ENCODE measurements at regions not wholly inside any gene's neighbourhood (a gene's known extent, or its start where the extent isn't known, plus 50 kb on each side); places are given as distances from the start of the nearest gene placed in this dataset.

DNA sequence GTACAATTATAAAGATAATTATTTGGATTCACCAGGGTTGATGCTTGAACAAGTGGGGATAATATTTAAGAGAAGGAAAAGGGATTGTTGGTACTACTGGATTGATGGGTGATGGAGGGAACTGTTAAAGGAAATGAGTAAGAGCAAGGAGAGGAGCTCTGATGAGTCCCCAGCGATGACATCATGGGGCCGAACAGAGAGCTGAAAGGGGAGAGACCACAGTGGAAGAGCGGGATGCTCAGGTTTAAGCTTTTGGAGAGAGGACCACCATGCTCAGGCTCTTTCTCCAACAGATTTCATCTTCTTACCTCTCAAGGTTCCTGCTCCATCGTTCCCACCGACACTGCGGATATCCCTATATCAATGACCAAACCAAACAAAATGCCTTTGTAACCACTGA, 568.7 kb downstream of the ETS1 start:
- intact Hi-C loops (cut with DNase I, micrococcal nuclease): no loop called here
- Mint-ChIP-seq H3K27me3 (peaks cover 3% of the 10 kb centered on the region), H3K36me3 (ENCODE audit: low read depth) (no peaks in the 10 kb centered on the region), H3K27ac (no peak overlapping the region), H3K4me3 (no peak overlapping the region), H3K4me1 (peaks cover 7% of the 10 kb centered on the region), H3K9me3 (ENCODE audit: low read depth) (no peaks in the 10 kb centered on the region)
- DNase-seq (no peak), ATAC-seq (no peak)
- CTCF ChIA-PET: interaction anchor here (0.9 to 1.5 kb wide), 2 partner anchors 8 to 174 kb away, joined by 4 read pairs; no protein-coding TSS in a partner anchor
- POLR2A ChIA-PET: interaction anchor here (0.6 kb wide), 1 partner anchor 304 kb away, joined by 3 read pairs; no protein-coding TSS in a partner anchor

DNA sequence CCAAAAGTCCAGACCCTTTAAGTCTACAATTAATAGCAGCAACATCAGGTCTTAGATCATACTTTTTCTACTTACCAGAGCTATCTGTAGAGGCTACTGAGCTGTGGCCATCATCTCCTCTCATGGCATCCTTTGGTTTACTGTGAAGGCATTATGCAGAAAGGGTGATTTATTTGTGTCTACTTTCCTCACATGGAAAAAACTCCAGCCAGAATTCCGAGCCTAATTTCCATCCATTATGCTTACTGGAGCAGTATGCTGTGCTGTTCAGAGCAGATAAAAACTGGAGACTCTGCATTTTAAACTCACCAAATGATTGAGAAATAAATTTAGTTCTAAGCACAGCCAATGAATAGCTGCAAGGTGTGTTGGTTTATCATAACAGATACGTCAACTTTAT, 581.8 kb downstream of the ETS1 start:
- DNase-seq: no peak
- no peak for ATAC-seq
- Mint-ChIP-seq H3K27ac (no peak overlapping the region), H3K27me3 (peaks cover 23% of the 10 kb centered on the region), H3K4me3 (no peak overlapping the region), H3K36me3 (ENCODE audit: low read depth) (peaks cover 4% of the 10 kb centered on the region), H3K9me3 (ENCODE audit: low read depth) (peaks cover 19% of the 10 kb centered on the region), H3K4me1 (no peaks in the 10 kb centered on the region)
- intact Hi-C loops (cut with DNase I, micrococcal nuclease): no loop called here
- POLR2A ChIA-PET: no interaction called here
- CTCF ChIA-PET: interaction anchor here (0.8 kb wide), 2 partner anchors 89 to 364 kb away, joined by 3 to 4 read pairs; no protein-coding TSS in a partner anchor

DNA sequence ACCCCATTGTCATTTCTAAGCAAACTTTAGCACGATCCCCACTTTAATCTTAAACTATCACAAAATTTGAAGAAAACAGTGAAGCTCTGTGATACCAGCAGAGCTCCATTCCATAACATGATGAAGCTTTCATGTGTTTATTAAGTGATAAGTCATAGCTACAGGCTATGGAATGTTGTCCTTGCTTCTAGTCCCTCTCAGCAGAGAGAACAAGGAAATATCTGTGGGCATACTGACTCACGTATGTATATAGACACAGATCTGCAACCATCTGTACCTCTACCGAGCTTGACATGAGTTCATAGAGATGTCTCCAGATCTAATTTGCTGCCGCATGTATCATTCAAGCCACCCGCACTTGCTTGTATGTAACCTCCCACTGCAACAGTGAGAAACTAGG, 588.9 kb downstream of the ETS1 start:
- no peak overlapping the region for H3K27ac Mint-ChIP-seq
- CTCF ChIA-PET: no interaction called here
- ATAC-seq (no peak), DNase-seq (no peak)
- no peaks in the 10 kb centered on the region for H3K36me3 Mint-ChIP-seq (ENCODE audit: low read depth)
- H3K9me3 Mint-ChIP-seq (ENCODE audit: low read depth): no peaks in the 10 kb centered on the region
- H3K27me3 Mint-ChIP-seq: peaks cover 16% of the 10 kb centered on the region
- no peak overlapping the region for H3K4me3 Mint-ChIP-seq
- intact Hi-C loops (cut with DNase I, micrococcal nuclease): loop anchor here in 1 of 2 experiments (10.0 kb wide), 1 partner anchor 154 kb away; no protein-coding TSS in a partner anchor
- POLR2A ChIA-PET: no interaction called here
- H3K4me1 Mint-ChIP-seq: no peaks in the 10 kb centered on the region

DNA sequence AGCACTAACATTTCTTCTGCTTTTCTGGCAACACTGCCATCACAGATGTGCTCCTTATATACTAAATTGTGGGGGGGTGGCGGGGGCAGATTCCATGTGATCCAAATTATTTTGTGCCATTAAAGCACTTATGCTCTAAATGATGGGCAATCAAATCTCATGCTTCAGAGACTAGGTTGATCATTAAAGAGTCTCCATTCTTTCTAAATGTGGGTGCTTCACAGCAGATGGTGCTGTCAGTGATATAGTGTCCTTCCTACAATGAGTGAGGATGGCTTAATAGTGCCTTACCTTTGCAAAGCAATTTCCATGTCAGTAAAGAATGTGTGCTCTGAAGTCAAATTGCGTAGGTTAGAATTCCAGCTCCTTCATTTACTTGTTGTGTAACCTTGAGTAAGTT, 589.8 kb downstream of the ETS1 start:
- no peaks in the 10 kb centered on the region for H3K36me3 Mint-ChIP-seq (ENCODE audit: low read depth)
- no peak for DNase-seq
- H3K9me3 Mint-ChIP-seq (ENCODE audit: low read depth): no peaks in the 10 kb centered on the region
- H3K27ac Mint-ChIP-seq: no peak overlapping the region
- CTCF ChIA-PET: no interaction called here
- H3K4me3 Mint-ChIP-seq: no peak overlapping the region
- intact Hi-C loops (cut with DNase I, micrococcal nuclease): loop anchor here in 1 of 2 experiments (10.0 kb wide), 1 partner anchor 153 kb away; no protein-coding TSS in a partner anchor
- H3K27me3 Mint-ChIP-seq: peaks cover 16% of the 10 kb centered on the region
- H3K4me1 Mint-ChIP-seq: no peaks in the 10 kb centered on the region
- no peak for ATAC-seq
- POLR2A ChIA-PET: interaction anchor here (0.5 to 0.7 kb wide), 2 partner anchors 613 to 1446 kb away, joined by 3 to 4 read pairs; no protein-coding TSS in a partner anchor

DNA sequence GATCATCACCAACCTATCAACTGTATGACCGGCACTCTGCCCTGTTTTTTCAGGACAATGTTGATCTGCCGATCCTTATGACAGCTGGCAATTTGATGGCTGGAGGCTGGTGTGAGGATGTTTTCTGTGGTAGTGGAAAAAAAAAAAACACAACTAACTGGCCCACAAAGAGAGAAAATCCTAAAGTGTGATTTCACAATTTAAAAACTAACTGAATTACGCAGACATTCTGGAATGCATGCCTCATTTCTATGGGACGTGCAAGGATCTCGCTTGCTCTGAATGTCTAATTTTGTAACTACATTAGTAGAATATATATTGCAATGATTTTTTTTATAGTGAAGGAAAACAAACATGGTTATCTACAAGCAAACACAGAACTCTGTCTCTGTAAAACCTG, 590.5 kb downstream of the ETS1 start:
- Mint-ChIP-seq H3K9me3 (ENCODE audit: low read depth) (no peaks in the 10 kb centered on the region), H3K4me3 (no peak overlapping the region), H3K4me1 (no peaks in the 10 kb centered on the region), H3K36me3 (ENCODE audit: low read depth) (no peaks in the 10 kb centered on the region), H3K27ac (no peak overlapping the region), H3K27me3 (peaks cover 15% of the 10 kb centered on the region)
- intact Hi-C loops (cut with DNase I, micrococcal nuclease): loop anchor here in 1 of 2 experiments (10.0 kb wide), 1 partner anchor 152 kb away; no protein-coding TSS in a partner anchor
- ChIA-PET POLR2A (interaction anchor here (0.7 kb wide), 1 partner anchor 1445 kb away, joined by 4 read pairs; no protein-coding TSS in a partner anchor), CTCF (no interaction called here)
- DNase-seq (no peak), ATAC-seq (no peak)

DNA sequence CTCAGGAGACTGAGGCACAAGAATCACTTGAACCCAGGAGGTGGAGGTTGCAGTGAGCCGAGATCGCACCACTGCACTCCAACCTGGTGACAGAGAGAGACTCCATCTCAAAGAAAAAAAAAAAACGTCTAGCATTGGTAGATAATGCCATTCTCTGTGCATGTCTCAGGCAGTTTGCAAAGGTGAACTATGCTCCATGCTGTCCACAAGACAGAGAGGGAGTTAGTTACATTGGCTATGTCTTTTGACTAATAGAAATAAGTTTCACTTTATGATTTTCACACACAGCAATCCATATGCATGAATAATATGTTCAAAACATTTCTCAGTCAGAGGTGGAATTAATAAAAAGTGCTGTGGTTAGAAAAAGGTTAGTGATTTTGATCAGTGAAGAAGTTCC, 591.4 kb downstream of the ETS1 start:
- CTCF ChIA-PET: no interaction called here
- no peaks in the 10 kb centered on the region for H3K36me3 Mint-ChIP-seq (ENCODE audit: low read depth)
- H3K9me3 Mint-ChIP-seq (ENCODE audit: low read depth): no peaks in the 10 kb centered on the region
- no peak overlapping the region for H3K4me3 Mint-ChIP-seq
- peaks cover 15% of the 10 kb centered on the region for H3K27me3 Mint-ChIP-seq
- ATAC-seq (no peak), DNase-seq (no peak)
- no peak overlapping the region for H3K27ac Mint-ChIP-seq
- intact Hi-C loops (cut with DNase I, micrococcal nuclease): loop anchor here in 1 of 2 experiments (10.0 kb wide), 1 partner anchor 151 kb away; no protein-coding TSS in a partner anchor
- H3K4me1 Mint-ChIP-seq: no peaks in the 10 kb centered on the region
- POLR2A ChIA-PET: no interaction called here

DNA sequence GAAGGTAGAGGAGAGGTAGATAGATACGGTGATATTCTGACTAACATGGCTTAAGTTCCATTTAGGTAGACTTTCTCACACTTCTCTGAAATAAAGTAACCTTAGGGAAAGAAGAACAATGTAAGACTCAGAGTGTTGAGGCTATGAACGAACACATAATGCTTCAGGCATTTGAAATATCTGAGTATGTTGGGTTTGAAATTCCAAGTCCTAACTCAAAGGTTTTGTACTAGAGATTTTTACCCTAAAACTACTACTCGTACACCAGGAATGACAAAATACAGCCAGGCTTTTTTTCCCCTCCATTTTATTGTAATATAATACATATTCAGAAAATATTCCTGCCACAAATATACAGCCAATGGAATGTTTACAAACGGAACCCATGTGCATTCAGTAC, 592.6 kb downstream of the ETS1 start:
- intact Hi-C loops (cut with DNase I, micrococcal nuclease): loop anchor here in 1 of 2 experiments (10.0 kb wide), 1 partner anchor 150 kb away; no protein-coding TSS in a partner anchor
- POLR2A ChIA-PET: no interaction called here
- no peaks in the 10 kb centered on the region for H3K4me1 Mint-ChIP-seq

DNA sequence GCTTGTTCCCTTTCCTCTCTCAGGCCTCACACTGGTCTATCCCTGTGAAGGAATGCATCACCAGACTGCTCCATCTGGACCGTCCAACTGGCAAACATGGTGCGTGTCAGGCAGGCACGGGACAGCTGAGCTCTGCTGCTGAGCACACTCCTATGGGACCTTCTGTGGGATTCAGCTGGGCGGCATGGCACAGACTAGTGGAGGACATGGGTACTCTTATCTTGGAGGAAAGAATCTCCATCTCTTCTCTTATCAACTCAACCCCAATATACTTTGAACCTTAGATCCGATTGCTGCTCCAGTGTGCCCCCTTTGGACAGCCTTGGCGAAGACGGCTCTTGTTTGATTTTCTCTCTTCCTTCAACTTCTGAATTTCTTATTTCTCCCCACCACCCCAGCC, 593.6 kb downstream of the ETS1 start:
- peaks cover 15% of the 10 kb centered on the region for H3K27me3 Mint-ChIP-seq

More for the DNA sequence above, 592.6 kb downstream of the ETS1 start:
- no peak overlapping the region for H3K27ac Mint-ChIP-seq
- H3K27me3 Mint-ChIP-seq: peaks cover 15% of the 10 kb centered on the region
- DNase-seq (no peak), ATAC-seq (no peak)
- CTCF ChIA-PET: no interaction called here
- H3K36me3 Mint-ChIP-seq (ENCODE audit: low read depth): no peaks in the 10 kb centered on the region
- H3K4me3 Mint-ChIP-seq: no peak overlapping the region
- H3K9me3 Mint-ChIP-seq (ENCODE audit: low read depth): no peaks in the 10 kb centered on the region

DNA sequence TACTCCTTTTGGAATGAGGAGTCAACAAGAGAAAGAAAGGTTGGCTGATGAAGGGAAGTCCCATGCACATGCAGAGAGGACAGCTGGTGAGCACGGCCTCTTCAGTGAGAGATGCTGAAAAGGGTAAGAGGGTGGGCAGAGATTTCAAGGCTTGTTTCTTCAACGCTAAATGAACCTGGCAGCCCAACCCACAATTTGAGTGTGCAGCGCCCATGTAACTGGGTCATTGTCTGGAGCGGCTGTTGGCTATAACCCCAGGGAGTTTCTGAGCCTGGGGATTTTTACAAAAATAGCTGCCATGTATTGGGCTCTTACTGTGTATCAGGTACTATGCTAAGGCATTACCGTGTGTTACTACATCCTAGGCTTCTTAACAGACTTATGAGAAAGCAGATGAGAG, 594.1 kb downstream of the ETS1 start:
- no peaks in the 10 kb centered on the region for H3K4me1 Mint-ChIP-seq
- H3K27ac Mint-ChIP-seq: no peak overlapping the region
- CTCF ChIA-PET: no interaction called here
- POLR2A ChIA-PET: no interaction called here
- no peak overlapping the region for H3K4me3 Mint-ChIP-seq
- no peaks in the 10 kb centered on the region for H3K36me3 Mint-ChIP-seq (ENCODE audit: low read depth)
- intact Hi-C loops (cut with DNase I, micrococcal nuclease): loop anchor here in 1 of 2 experiments (10.0 kb wide), 1 partner anchor 148 kb away; no protein-coding TSS in a partner anchor
- ATAC-seq: no peak
- peaks cover 15% of the 10 kb centered on the region for H3K27me3 Mint-ChIP-seq
- no peak for DNase-seq
- no peaks in the 10 kb centered on the region for H3K9me3 Mint-ChIP-seq (ENCODE audit: low read depth)

More for the DNA sequence above, 593.6 kb downstream of the ETS1 start:
- no peak overlapping the region for H3K4me3 Mint-ChIP-seq
- DNase-seq (peak; percentile 21), ATAC-seq (no peak)
- POLR2A ChIA-PET: no interaction called here
- H3K4me1 Mint-ChIP-seq: no peaks in the 10 kb centered on the region
- intact Hi-C loops (cut with DNase I, micrococcal nuclease): loop anchor here in 1 of 2 experiments (10.0 kb wide), 1 partner anchor 149 kb away; no protein-coding TSS in a partner anchor
- CTCF ChIA-PET: no interaction called here
- no peaks in the 10 kb centered on the region for H3K9me3 Mint-ChIP-seq (ENCODE audit: low read depth)
- H3K36me3 Mint-ChIP-seq (ENCODE audit: low read depth): no peaks in the 10 kb centered on the region
- H3K27ac Mint-ChIP-seq: no peak overlapping the region

DNA sequence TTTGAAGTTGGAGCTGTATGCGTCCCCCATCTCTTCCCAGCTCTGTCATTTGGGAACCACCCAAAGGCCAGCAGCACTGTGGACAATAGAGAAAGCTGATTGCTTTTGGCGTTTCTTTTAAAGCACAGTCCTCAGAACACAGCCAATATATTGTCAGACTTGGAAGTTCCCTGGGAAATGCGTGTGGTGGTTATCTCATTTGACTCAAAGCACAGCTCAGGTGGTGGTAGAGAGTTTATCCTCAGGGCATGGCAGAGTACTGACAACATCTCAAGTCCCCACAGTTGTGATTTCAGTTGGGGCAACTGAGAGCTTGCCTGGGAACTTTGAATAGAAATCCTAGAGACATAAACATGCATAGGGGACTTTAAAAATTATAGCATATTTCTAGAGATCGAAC, 601.3 kb downstream of the ETS1 start:
- H3K36me3 Mint-ChIP-seq (ENCODE audit: low read depth): no peaks in the 10 kb centered on the region
- peaks cover 5% of the 10 kb centered on the region for H3K27me3 Mint-ChIP-seq
- DNase-seq (no peak), ATAC-seq (no peak)
- H3K9me3 Mint-ChIP-seq (ENCODE audit: low read depth): peaks cover 8% of the 10 kb centered on the region
- H3K27ac Mint-ChIP-seq: no peak overlapping the region
- H3K4me3 Mint-ChIP-seq: no peak overlapping the region
- H3K4me1 Mint-ChIP-seq: no peaks in the 10 kb centered on the region
- POLR2A ChIA-PET: no interaction called here
- intact Hi-C loops (cut with DNase I, micrococcal nuclease): no loop called here
- CTCF ChIA-PET: interaction anchor here (1.2 kb wide), 1 partner anchor 680 kb away, joined by 3 read pairs; no protein-coding TSS in a partner anchor

DNA sequence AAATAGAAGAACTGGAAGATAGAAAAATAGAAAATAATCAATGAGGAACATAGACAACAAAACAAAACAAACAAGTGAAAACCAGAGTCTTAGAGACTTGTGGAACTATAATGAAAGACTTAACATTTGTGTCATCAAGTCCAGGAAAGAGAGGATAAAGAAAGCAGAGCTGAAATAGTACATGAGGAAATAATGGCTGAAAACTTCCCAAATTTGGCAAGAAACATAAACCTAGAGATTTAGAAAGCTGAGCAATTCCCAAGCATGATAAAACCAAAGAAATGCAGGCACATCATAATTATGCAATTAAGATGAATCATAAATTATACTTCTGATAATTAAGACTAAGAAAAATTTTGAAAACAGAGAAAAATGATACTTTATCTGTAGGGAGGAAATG, 614.5 kb downstream of the ETS1 start:
- intact Hi-C loops (cut with DNase I, micrococcal nuclease): no loop called here
- no peaks in the 10 kb centered on the region for H3K36me3 Mint-ChIP-seq (ENCODE audit: low read depth)
- H3K4me1 Mint-ChIP-seq: no peaks in the 10 kb centered on the region
- POLR2A ChIA-PET: interaction anchor here (0.6 kb wide), 1 partner anchor 808 kb away, joined by 3 read pairs; no protein-coding TSS in a partner anchor
- peaks cover 22% of the 10 kb centered on the region for H3K27me3 Mint-ChIP-seq
- no peak for DNase-seq
- H3K4me3 Mint-ChIP-seq: no peak overlapping the region
- H3K9me3 Mint-ChIP-seq (ENCODE audit: low read depth): peaks cover under 1% of the 10 kb centered on the region
- CTCF ChIA-PET: no interaction called here
- H3K27ac Mint-ChIP-seq: no peak overlapping the region
- no peak for ATAC-seq

DNA sequence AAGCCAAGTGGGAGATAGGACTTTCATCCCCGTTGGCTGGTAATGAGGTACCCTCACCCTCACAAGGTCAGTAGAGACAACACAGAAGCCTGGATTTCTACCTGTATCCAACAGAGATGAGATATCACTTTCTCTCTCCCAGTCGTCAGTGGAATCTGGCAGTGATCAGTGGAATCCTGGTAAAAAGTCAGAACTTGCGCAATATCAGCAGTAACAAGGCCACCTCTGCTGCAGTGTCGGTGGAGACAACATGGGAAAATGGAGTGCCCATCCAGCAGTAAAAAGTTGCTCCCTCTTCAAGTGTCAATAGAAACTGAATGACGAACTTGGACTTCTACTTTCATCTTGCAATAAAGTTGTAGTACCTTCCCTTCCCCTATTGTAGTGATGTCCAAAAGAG, 615.9 kb downstream of the ETS1 start:
- H3K27me3 Mint-ChIP-seq: peaks cover 23% of the 10 kb centered on the region
- H3K9me3 Mint-ChIP-seq (ENCODE audit: low read depth): no peaks in the 10 kb centered on the region
- ATAC-seq: no peak
- no peak for DNase-seq
- H3K27ac Mint-ChIP-seq: no peak overlapping the region
- intact Hi-C loops (cut with DNase I, micrococcal nuclease): no loop called here
- CTCF ChIA-PET: no interaction called here
- POLR2A ChIA-PET: no interaction called here
- no peaks in the 10 kb centered on the region for H3K4me1 Mint-ChIP-seq
- no peaks in the 10 kb centered on the region for H3K36me3 Mint-ChIP-seq (ENCODE audit: low read depth)
- H3K4me3 Mint-ChIP-seq: no peak overlapping the region
